HCT116 (cell line): ENCODE measurements at regions not wholly inside any gene's neighbourhood (a gene's known extent, or its start where the extent isn't known, plus 50 kb on each side); places are given as distances from the start of the nearest gene placed in this dataset.

Experiments used
- ATAC-seq: fragments of 200-7000 bp; cut with Tn5 transposase; 2 replicates; pipeline ENCODE4 v1.9.1; 2020; ENCODE audit warnings: mild to moderate bottlenecking, moderate library complexity
- BruUV-seq: library from RNA; stranded (reverse); fragments of 400-500 nt; replicated peaks from 2 replicates; lab custom pipeline; 2021; lab: Mats Ljungman, UMichigan
- CTCF ChIA-PET: fragments of 300-600 bp; sonication (Branson Sonifier 250); formaldehyde crosslinking; loops from one replicate; lab custom pipeline; 2021; ENCODE audit warnings: antibody characterized with exemption; lab: Charles Lee
- POLR2A ChIA-PET: fragments of 300-600, 350-600 bp; sonication (Branson Sonifier 250); formaldehyde crosslinking; loops from one replicate; lab custom pipeline; 2021; ENCODE audit warnings: antibody characterized with exemption; lab: Charles Lee
- RAD21 ChIA-PET, 2 experiments: fragments of 300-600 bp; sonication (Branson Sonifier 250); formaldehyde crosslinking; loops; one replicate each; lab custom pipeline; 2023; ENCODE audit warnings: low total read pairs in 2 of 2; ENCODE audit not compliant: uncharacterized antibody in 2 of 2, unreplicated experiment in 2 of 2, low non-redundant PET in 1 of 2; lab: Charles Lee
- DNase-seq: peaks from one replicate; pipeline ENCODE4 v3.0.0-alpha.2; 2010; ENCODE audit warnings: low read depth, low spot score
- H2AFZ ChIP-seq: fragments of 200-600 bp; shearing (Covaris generic), sonication (generic); 2 replicates; pipeline ENCODE4 v1.6.1; 2017; ENCODE audit warnings: low read depth, mixed run types, mixed read lengths, antibody characterized with exemption, low read length; ENCODE audit not compliant: poor library complexity, severe bottlenecking
- H3K27ac ChIP-seq: 2 replicates; pipeline ENCODE4 v1.5.1; 2012; ENCODE audit warnings: low read depth, low read length
- H3K27me3 ChIP-seq: fragments of 200-600 bp; sonication (generic); 2 replicates; pipeline ENCODE4 v1.6.1; 2016; ENCODE audit warnings: mixed run types, low read length, mixed read lengths; ENCODE audit not compliant: insufficient read depth
- H3K36me3 ChIP-seq, 2 experiments: fragments of 200-500 bp in 1 of 2; fragments of 200-600 bp in 1 of 2; sonication (Bioruptor generic) in 1 of 2; sonication (generic) in 1 of 2; 2 replicates each; pipeline versions ENCODE4 v1.5.1 to v1.6.1; 2014 to 2016; ENCODE audit warnings: low read length in 2 of 2, inconsistent platforms in 1 of 2, mixed read lengths in 1 of 2, mixed run types in 1 of 2; ENCODE audit not compliant: insufficient read depth in 2 of 2, control insufficient read depth in 1 of 2
- H3K4me1 ChIP-seq, 2 experiments: fragments of 200-600 bp in 1 of 2; sonication (generic) in 1 of 2; 2 replicates each; pipeline versions ENCODE4 v1.5.1 to v1.6.1; 2012 to 2017; ENCODE audit warnings: low read length in 2 of 2, inconsistent platforms in 1 of 2, mild to moderate bottlenecking in 1 of 2, mixed read lengths in 1 of 2, mixed run types in 1 of 2, moderate library complexity in 1 of 2; ENCODE audit not compliant: insufficient read depth in 2 of 2, control insufficient read depth in 1 of 2
- H3K4me2 ChIP-seq: fragments of 200-600 bp; sonication (generic); 2 replicates; pipeline ENCODE4 v1.6.1; 2017; ENCODE audit warnings: mixed run types, low read length, mixed read lengths
- H3K4me3 ChIP-seq, 2 experiments: fragments of 200-600 bp in 1 of 2; sonication (generic) in 1 of 2; replicated peaks in 1 of 2; 2 replicates each; pipeline ENCODE4 v1.5.1; 2011 to 2016; ENCODE audit warnings: low read length in 2 of 2, control low read depth in 1 of 2, low read depth in 1 of 2, mild to moderate bottlenecking in 1 of 2, mixed read lengths in 1 of 2, mixed run types in 1 of 2
- H3K79me2 ChIP-seq: fragments of 200-600 bp; sonication (generic); 2 replicates; pipeline ENCODE4 v1.6.1; 2017; ENCODE audit warnings: mild to moderate bottlenecking, mixed run types, low read length, moderate library complexity, mixed read lengths; ENCODE audit not compliant: insufficient read depth
- H3K9ac ChIP-seq: fragments of 200-600 bp; sonication (generic); 2 replicates; pipeline ENCODE4 v1.6.1; 2016; ENCODE audit warnings: low read length, mixed read lengths
- H3K9me2 ChIP-seq: fragments of 200-600 bp; sonication (generic), shearing (Covaris generic); 2 replicates; pipeline ENCODE4 v1.6.1; 2017; ENCODE audit warnings: mixed run types, mild to moderate bottlenecking, moderate library complexity; ENCODE audit not compliant: insufficient read depth
- H3K9me3 ChIP-seq, 2 experiments: fragments of 200-500 bp in 1 of 2; fragments of 200-600 bp in 1 of 2; sonication (Bioruptor generic) in 1 of 2; sonication (generic) in 1 of 2; 2 replicates each; pipeline ENCODE4 v1.6.1; 2014 to 2017; ENCODE audit warnings: low read length in 2 of 2, mixed read lengths in 2 of 2, inconsistent platforms in 1 of 2, low read depth in 1 of 2, mild to moderate bottlenecking in 1 of 2, mixed run types in 1 of 2, moderate library complexity in 1 of 2; ENCODE audit not compliant: control insufficient read depth in 1 of 2, insufficient read depth in 1 of 2
- H4K20me1 ChIP-seq: fragments of 200-600 bp; sonication (generic), shearing (Covaris generic); 2 replicates; pipeline ENCODE4 v1.6.1; 2017; ENCODE audit warnings: mixed run types, mild to moderate bottlenecking, moderate library complexity; ENCODE audit not compliant: insufficient read depth
- CBX3 ChIP-seq: IDR thresholded peaks from 2 replicates; pipeline ENCODE4 v1.6.1; 2012; ENCODE audit warnings: low read depth
- CEBPB ChIP-seq: IDR thresholded peaks from 2 replicates; pipeline ENCODE4 v1.6.1; 2012; ENCODE audit warnings: low read depth
- EGR1 ChIP-seq: IDR thresholded peaks from 2 replicates; pipeline ENCODE4 v1.6.1; 2012; ENCODE audit warnings: low read depth
- ELF1 ChIP-seq: IDR thresholded peaks from 2 replicates; pipeline ENCODE4 v1.6.1; 2012; ENCODE audit warnings: low read depth, borderline replicate concordance
- FOSL1 ChIP-seq: IDR thresholded peaks from 2 replicates; pipeline ENCODE4 v1.6.1; 2012; ENCODE audit warnings: low read depth
- POLR2AphosphoS5 ChIP-seq: IDR thresholded peaks from 2 replicates; pipeline ENCODE4 v1.6.1; 2011; ENCODE audit warnings: mild to moderate bottlenecking, low read depth, low read length, moderate library complexity
- SIN3A ChIP-seq: IDR thresholded peaks from 2 replicates; pipeline ENCODE4 v1.6.1; 2012; ENCODE audit warnings: low read depth
- SP1 ChIP-seq: IDR thresholded peaks from 2 replicates; pipeline ENCODE4 v1.6.1; 2012; ENCODE audit warnings: low read depth
- SRF ChIP-seq: IDR thresholded peaks from 2 replicates; pipeline ENCODE4 v1.6.1; 2012; ENCODE audit warnings: low read depth
- ZBTB33 ChIP-seq: IDR thresholded peaks from 2 replicates; pipeline ENCODE4 v1.6.1; 2011; ENCODE audit warnings: mild to moderate bottlenecking, low read length, moderate library complexity; ENCODE audit not compliant: insufficient replicate concordance; ENCODE audit errors: extremely low read depth
- ZFX ChIP-seq: fragments of 450-650 bp; IDR thresholded peaks from 2 replicates; pipeline ENCODE4 v1.6.1; 2017
- ZNF274 ChIP-seq: fragments of 200-500 bp; sonication (Bioruptor generic); IDR thresholded peaks from 2 replicates; pipeline ENCODE4 v1.6.1; 2014; ENCODE audit warnings: mild to moderate bottlenecking, low read depth, low read length, inconsistent platforms
- intact Hi-C: fragments of 100-400 bp; cut with micrococcal nuclease; formaldehyde crosslinking; loops from 2 replicates; pipeline ENCODE4 v1.10.0; 2022
- TF ChIP-seq, protein P1 (sequence below): IDR thresholded peaks from 2 replicates; pipeline ENCODE4 v1.6.1; 2012

- CTCF ChIA-PET = interaction anchor here (1.8 kb wide), 1 partner anchor 341 kb away, joined by 5 read pairs; no protein-coding TSS in a partner anchor
- no peak overlapping the region for H2AFZ ChIP-seq
- H3K4me2 ChIP-seq = 0 out of 2 replicates have a peak overlapping the region, but pooled peaks have one; percentile 14
- no peak for DNase-seq
- no peak for ATAC-seq
- peaks cover 9 to 17% of the 10 kb centered on the region in 2 experiments for H3K4me1 ChIP-seq
- no peaks in the 10 kb centered on the region for H4K20me1 ChIP-seq
- H3K9me2 ChIP-seq = no peaks in the 10 kb centered on the region
- no peak overlapping the region for H3K4me3 ChIP-seq
- RAD21 ChIA-PET = no interaction called here
- H3K9ac ChIP-seq = no peak overlapping the region
- intact Hi-C loops = no loop called here
- no peaks in the 10 kb centered on the region for H3K27me3 ChIP-seq
- no peaks in the 10 kb centered on the region for H3K36me3 ChIP-seq
- BruUV-seq = no TSS peak
- H3K79me2 ChIP-seq = no peaks in the 10 kb centered on the region
- no peak overlapping the region for H3K27ac ChIP-seq
- H3K9me3 ChIP-seq = no peaks in the 10 kb centered on the region
- POLR2A ChIA-PET = no interaction called here
- TF ChIP-seq CEBPB (no peak), SP1 (no peak), CBX3 (no peak), SRF (no peak), ZNF274 (no peak)
Observed at GRCh38 chr5:38782180-38782835, 63.5 kb upstream of the OSMR start.

- intact Hi-C loops = no loop called here
- Histone ChIP-seq H3K4me1 (peaks cover 9 to 17% of the 10 kb centered on the region in 2 experiments), H3K9me2 (no peaks in the 10 kb centered on the region), H3K36me3 (no peaks in the 10 kb centered on the region), H3K4me3 (no peak overlapping the region), H3K27me3 (no peaks in the 10 kb centered on the region), H4K20me1 (no peaks in the 10 kb centered on the region), H3K27ac (no peak overlapping the region), H3K9me3 (no peaks in the 10 kb centered on the region), H2AFZ (no peak overlapping the region), H3K79me2 (no peaks in the 10 kb centered on the region), H3K4me2 (peak overlapping the region; percentile 14; the same call in 1 of the 2 replicates), H3K9ac (no peak overlapping the region)
- no TSS peak for BruUV-seq
- TF ChIP-seq FOSL1 = no peak
- no peak for TF ChIP-seq ZFX
- TF ChIP-seq SIN3A = no peak
- TF ChIP-seq SP1 = no peak
- no peak for TF ChIP-seq ZBTB33
- TF ChIP-seq EGR1 = no peak
- TF ChIP-seq, protein P1, sequence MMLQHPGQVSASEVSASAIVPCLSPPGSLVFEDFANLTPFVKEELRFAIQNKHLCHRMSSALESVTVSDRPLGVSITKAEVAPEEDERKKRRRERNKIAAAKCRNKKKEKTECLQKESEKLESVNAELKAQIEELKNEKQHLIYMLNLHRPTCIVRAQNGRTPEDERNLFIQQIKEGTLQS = no peak
- no peak for TF ChIP-seq ELF1
- no peak for TF ChIP-seq POLR2AphosphoS5
- no peak for TF ChIP-seq SRF
- no peak for TF ChIP-seq ZNF274
- peak; percentile 50 for ATAC-seq
- no peak for DNase-seq
- RAD21 ChIA-PET = interaction anchor here in 1 of 2 experiments (1.1 kb wide), 1 partner anchor 341 kb away, joined by 3 read pairs; no protein-coding TSS in a partner anchor
- POLR2A ChIA-PET = no interaction called here
- CTCF ChIA-PET = interaction anchor here (1.1 kb wide), 1 partner anchor 341 kb away, joined by 5 read pairs; no protein-coding TSS in a partner anchor
Observed at GRCh38 chr5:38783011-38783561, 62.7 kb upstream of the OSMR start.
